ENCODE measurements at regions not wholly inside any gene's neighbourhood (a gene's known extent, or its start where the extent isn't known, plus 50 kb on each side); places are given as distances from the start of the nearest gene placed in this dataset.

DNA sequence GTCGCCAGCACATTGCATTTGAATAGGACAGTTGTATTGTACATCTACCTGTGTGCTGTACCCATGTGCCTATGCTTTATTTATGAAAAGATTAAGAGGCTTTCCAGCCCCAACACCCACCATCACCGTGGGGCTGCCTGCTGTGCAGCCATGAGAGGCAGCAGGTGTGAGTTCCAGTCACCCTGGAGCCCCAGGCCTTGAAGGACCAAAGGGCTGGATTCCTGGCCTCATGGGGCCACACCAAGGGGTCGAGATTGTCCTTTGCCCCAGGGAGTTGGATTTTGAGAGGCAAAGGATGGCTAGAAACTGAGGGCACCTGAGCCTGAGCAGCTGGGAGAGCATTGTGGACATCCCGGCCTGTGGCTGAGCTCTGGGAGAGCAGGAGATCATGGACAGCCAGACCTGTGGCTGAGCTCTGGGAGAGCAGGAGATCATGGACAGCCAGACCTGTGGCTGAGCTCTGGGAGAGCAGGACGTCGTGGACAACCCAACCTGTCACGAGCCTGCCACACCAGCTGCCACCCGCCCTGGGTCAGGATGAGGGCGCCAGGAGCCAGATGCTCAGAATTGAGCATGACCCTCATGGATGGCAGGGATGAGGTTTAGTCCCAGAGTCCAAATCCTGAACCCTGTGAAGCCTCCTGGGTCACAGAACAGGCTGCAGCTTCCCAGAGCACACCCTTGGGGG is 182.5 kb upstream of the RAB6C start:
- no peak for DNase-seq
- H3K4me3 ChIP-seq (ENCODE audit: low read length): no peak overlapping the region
- H3K27ac ChIP-seq (ENCODE audit: low read length): no peak overlapping the region
- H3K36me3 ChIP-seq (ENCODE audit: insufficient read depth, low read length): no peaks in the 10 kb centered on the region
- no peak overlapping the region for H2AFZ ChIP-seq (ENCODE audit: low read length)
- H3K27me3 ChIP-seq (ENCODE audit: low read length): no peaks in the 10 kb centered on the region
- H3K9ac ChIP-seq (ENCODE audit: low read length): no peak overlapping the region
- no peaks in the 10 kb centered on the region for H3K9me3 ChIP-seq (ENCODE audit: low read length)
- no peaks in the 10 kb centered on the region for H3K79me2 ChIP-seq (ENCODE audit: low read length)
- H3K9me2 ChIP-seq (replicated peaks; ENCODE audit: insufficient read depth, low read length): no peaks in the 10 kb centered on the region
- H3K4me1 ChIP-seq (ENCODE audit: low read length): no peaks in the 10 kb centered on the region
- no peak overlapping the region for H3K4me2 ChIP-seq (ENCODE audit: low read depth, low read length, poor library complexity, severe bottlenecking)
- no peaks in the 10 kb centered on the region for H4K20me1 ChIP-seq (ENCODE audit: insufficient read depth, low read depth, low read length)

DNA sequence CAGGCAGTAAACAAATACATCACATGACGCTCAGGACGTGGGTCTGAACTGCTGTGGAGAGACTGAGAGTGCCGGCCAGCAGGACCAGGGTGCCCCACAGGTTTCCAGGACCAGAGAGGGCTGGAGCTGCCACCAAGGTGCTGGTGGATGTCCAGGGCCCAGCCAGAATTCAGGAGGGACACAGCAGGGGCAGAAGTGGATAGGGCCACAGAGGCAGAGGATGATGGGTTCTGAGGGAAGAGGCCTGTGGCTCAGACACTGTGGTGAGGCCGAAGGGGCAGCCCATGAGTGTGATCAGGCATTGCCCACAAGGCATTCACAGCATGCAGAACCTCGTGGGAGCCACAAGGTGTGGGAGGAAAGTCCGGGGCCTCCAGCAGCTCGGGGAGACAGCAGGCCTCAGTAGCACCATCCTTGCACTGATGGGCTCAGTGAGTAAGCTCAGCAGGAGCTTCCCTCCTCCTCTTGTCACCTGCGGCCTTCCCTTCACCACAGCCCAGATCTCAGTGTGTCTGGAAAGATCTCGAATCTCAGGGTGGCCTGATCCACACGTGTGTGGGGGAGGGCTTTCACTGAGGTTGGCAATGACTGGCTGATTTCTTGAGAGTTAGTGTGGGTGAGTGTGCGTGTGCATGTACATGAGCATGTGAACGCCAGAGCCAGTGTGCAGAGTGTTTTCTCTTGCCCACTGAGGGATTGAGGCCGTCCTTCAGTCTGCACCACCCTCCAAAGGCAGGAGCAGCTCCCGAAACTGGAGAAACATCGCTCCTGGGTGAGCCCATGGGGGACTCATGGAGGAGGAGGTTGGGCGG is 181.8 kb upstream of the RAB6C start:
- Histone ChIP-seq H3K9ac (ENCODE audit: low read length) (no peak overlapping the region), H3K4me1 (ENCODE audit: low read length) (peaks cover under 1% of the 10 kb centered on the region)

GRCh38 chr2:129798301-129798581 is 181.2 kb upstream of the RAB6C start:
- no peaks in the 10 kb centered on the region for H3K27me3 ChIP-seq (ENCODE audit: low read length)
- H3K36me3 ChIP-seq (ENCODE audit: insufficient read depth, low read length): no peaks in the 10 kb centered on the region
- no peaks in the 10 kb centered on the region for H3K79me2 ChIP-seq (ENCODE audit: low read length)
- H3K9me3 ChIP-seq (ENCODE audit: low read length): no peaks in the 10 kb centered on the region
- H3K4me1 ChIP-seq (ENCODE audit: low read length): peaks cover 5% of the 10 kb centered on the region
- no peaks in the 10 kb centered on the region for H3K9me2 ChIP-seq (replicated peaks; ENCODE audit: insufficient read depth, low read length)
- DNase-seq: no peak
- H2AFZ ChIP-seq (ENCODE audit: low read length): no peak overlapping the region
- no peak overlapping the region for H3K4me3 ChIP-seq (ENCODE audit: low read length)
- no peak overlapping the region for H3K9ac ChIP-seq (ENCODE audit: low read length)
- H4K20me1 ChIP-seq (ENCODE audit: insufficient read depth, low read depth, low read length): no peaks in the 10 kb centered on the region
- H3K4me2 ChIP-seq (ENCODE audit: low read depth, low read length, poor library complexity, severe bottlenecking): no peak overlapping the region
- H3K27ac ChIP-seq (ENCODE audit: low read length): no peak overlapping the region

More for the DNA sequence above, 181.8 kb upstream of the RAB6C start:
- Histone ChIP-seq H4K20me1 (ENCODE audit: insufficient read depth, low read depth, low read length) (no peaks in the 10 kb centered on the region), H2AFZ (ENCODE audit: low read length) (no peak overlapping the region), H3K79me2 (ENCODE audit: low read length) (no peaks in the 10 kb centered on the region), H3K9me3 (ENCODE audit: low read length) (no peaks in the 10 kb centered on the region), H3K4me2 (ENCODE audit: low read depth, low read length, poor library complexity, severe bottlenecking) (no peak overlapping the region), H3K4me3 (ENCODE audit: low read length) (no peak overlapping the region), H3K36me3 (ENCODE audit: insufficient read depth, low read length) (no peaks in the 10 kb centered on the region), H3K27ac (ENCODE audit: low read length) (no peak overlapping the region), H3K27me3 (ENCODE audit: low read length) (no peaks in the 10 kb centered on the region), H3K9me2 (replicated peaks; ENCODE audit: insufficient read depth, low read length) (no peaks in the 10 kb centered on the region)
- DNase-seq: no peak

DNA sequence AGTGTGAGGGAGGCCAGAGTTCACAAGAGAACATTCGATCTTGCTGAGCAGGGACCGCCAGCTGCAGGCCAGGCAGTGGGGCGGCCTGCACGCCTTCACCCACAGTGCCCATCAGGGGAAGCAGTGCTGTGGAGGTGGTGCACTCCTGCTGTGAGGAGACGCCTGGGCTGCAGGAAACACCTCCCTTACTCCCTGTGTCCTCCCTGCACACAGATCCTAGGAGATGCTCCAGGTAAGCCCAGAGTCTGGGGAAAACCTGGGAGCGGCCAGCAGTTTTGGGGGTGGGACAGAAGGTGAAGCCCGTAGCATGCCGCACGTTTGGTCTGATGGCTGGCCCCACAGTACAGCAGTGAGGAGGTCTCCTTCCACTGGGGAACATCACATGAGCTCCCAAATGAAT is 180.8 kb upstream of the RAB6C start:
- H2AFZ ChIP-seq (ENCODE audit: low read length): no peak overlapping the region
- no peaks in the 10 kb centered on the region for H4K20me1 ChIP-seq (ENCODE audit: insufficient read depth, low read depth, low read length)
- H3K27ac ChIP-seq (ENCODE audit: low read length): no peak overlapping the region
- no peaks in the 10 kb centered on the region for H3K9me2 ChIP-seq (replicated peaks; ENCODE audit: insufficient read depth, low read length)
- H3K9me3 ChIP-seq (ENCODE audit: low read length): no peaks in the 10 kb centered on the region
- no peaks in the 10 kb centered on the region for H3K36me3 ChIP-seq (ENCODE audit: insufficient read depth, low read length)
- H3K4me2 ChIP-seq (ENCODE audit: low read depth, low read length, poor library complexity, severe bottlenecking): no peak overlapping the region
- H3K79me2 ChIP-seq (ENCODE audit: low read length): no peaks in the 10 kb centered on the region
- no peaks in the 10 kb centered on the region for H3K27me3 ChIP-seq (ENCODE audit: low read length)
- no peak overlapping the region for H3K9ac ChIP-seq (ENCODE audit: low read length)
- no peak for DNase-seq
- peaks cover 5% of the 10 kb centered on the region for H3K4me1 ChIP-seq (ENCODE audit: low read length)
- H3K4me3 ChIP-seq (ENCODE audit: low read length): no peak overlapping the region

- no peak for DNase-seq
- Histone ChIP-seq H4K20me1 (ENCODE audit: insufficient read depth, low read depth, low read length) (no peaks in the 10 kb centered on the region), H3K9me2 (replicated peaks; ENCODE audit: insufficient read depth, low read length) (no peaks in the 10 kb centered on the region), H3K9me3 (ENCODE audit: low read length) (no peaks in the 10 kb centered on the region), H3K27ac (ENCODE audit: low read length) (no peak overlapping the region), H3K9ac (ENCODE audit: low read length) (no peak overlapping the region), H3K4me3 (ENCODE audit: low read length) (no peak overlapping the region), H2AFZ (ENCODE audit: low read length) (no peak overlapping the region), H3K36me3 (ENCODE audit: insufficient read depth, low read length) (no peaks in the 10 kb centered on the region), H3K79me2 (ENCODE audit: low read length) (no peaks in the 10 kb centered on the region), H3K27me3 (ENCODE audit: low read length) (no peaks in the 10 kb centered on the region), H3K4me2 (ENCODE audit: low read depth, low read length, poor library complexity, severe bottlenecking) (no peak overlapping the region), H3K4me1 (ENCODE audit: low read length) (peaks cover 5% of the 10 kb centered on the region)
Observed at GRCh38 chr2:129799036-129799958, 180.2 kb upstream of the RAB6C start.

GRCh38 chr2:129800285-129800684 is 179.2 kb upstream of the RAB6C start:
- Histone ChIP-seq H3K4me2 (ENCODE audit: low read depth, low read length, poor library complexity, severe bottlenecking) (no peak overlapping the region), H3K79me2 (ENCODE audit: low read length) (no peaks in the 10 kb centered on the region), H3K4me3 (ENCODE audit: low read length) (no peak overlapping the region), H3K9me3 (ENCODE audit: low read length) (no peaks in the 10 kb centered on the region), H3K4me1 (ENCODE audit: low read length) (peaks cover 5% of the 10 kb centered on the region), H4K20me1 (ENCODE audit: insufficient read depth, low read depth, low read length) (no peaks in the 10 kb centered on the region), H3K9me2 (replicated peaks; ENCODE audit: insufficient read depth, low read length) (no peaks in the 10 kb centered on the region), H2AFZ (ENCODE audit: low read length) (no peak overlapping the region), H3K27me3 (ENCODE audit: low read length) (no peaks in the 10 kb centered on the region), H3K27ac (ENCODE audit: low read length) (no peak overlapping the region), H3K36me3 (ENCODE audit: insufficient read depth, low read length) (no peaks in the 10 kb centered on the region), H3K9ac (ENCODE audit: low read length) (no peak overlapping the region)
- no peak for DNase-seq

DNA sequence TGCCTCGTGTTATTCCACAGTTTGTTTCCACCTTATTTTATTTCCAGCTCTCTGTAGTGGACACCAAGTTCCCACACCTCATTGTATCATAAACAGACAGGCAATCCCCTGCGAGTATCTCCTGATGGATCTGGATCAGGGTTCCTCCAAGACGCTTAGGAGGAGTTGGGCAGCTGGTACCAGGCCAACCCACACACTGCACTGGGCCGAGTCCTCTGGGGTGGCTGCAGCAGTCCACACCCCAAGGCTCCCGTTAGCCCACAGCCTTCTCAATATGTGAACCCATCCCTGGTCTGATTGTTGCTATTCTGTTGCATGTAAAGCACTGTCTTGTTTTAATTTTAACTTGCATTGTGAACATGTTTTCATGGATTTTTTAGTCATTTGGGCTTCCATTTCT is 178.8 kb upstream of the RAB6C start:
- H2AFZ ChIP-seq (ENCODE audit: low read length): no peak overlapping the region
- DNase-seq: no peak
- H3K4me1 ChIP-seq (ENCODE audit: low read length): peaks cover 5% of the 10 kb centered on the region
- no peak overlapping the region for H3K9ac ChIP-seq (ENCODE audit: low read length)
- no peaks in the 10 kb centered on the region for H3K27me3 ChIP-seq (ENCODE audit: low read length)
- H3K4me3 ChIP-seq (ENCODE audit: low read length): no peak overlapping the region
- H3K9me3 ChIP-seq (ENCODE audit: low read length): no peaks in the 10 kb centered on the region
- no peaks in the 10 kb centered on the region for H3K79me2 ChIP-seq (ENCODE audit: low read length)
- no peaks in the 10 kb centered on the region for H4K20me1 ChIP-seq (ENCODE audit: insufficient read depth, low read depth, low read length)
- H3K27ac ChIP-seq (ENCODE audit: low read length): no peak overlapping the region
- H3K36me3 ChIP-seq (ENCODE audit: insufficient read depth, low read length): no peaks in the 10 kb centered on the region
- no peaks in the 10 kb centered on the region for H3K9me2 ChIP-seq (replicated peaks; ENCODE audit: insufficient read depth, low read length)
- H3K4me2 ChIP-seq (ENCODE audit: low read depth, low read length, poor library complexity, severe bottlenecking): no peak overlapping the region

- no peaks in the 10 kb centered on the region for H4K20me1 ChIP-seq (ENCODE audit: insufficient read depth, low read depth, low read length)
- DNase-seq: no peak
- no peak overlapping the region for H3K4me3 ChIP-seq (ENCODE audit: low read length)
- peaks cover 6% of the 10 kb centered on the region for H3K4me1 ChIP-seq (ENCODE audit: low read length)
- no peaks in the 10 kb centered on the region for H3K27me3 ChIP-seq (ENCODE audit: low read length)
- H3K36me3 ChIP-seq (ENCODE audit: insufficient read depth, low read length): no peaks in the 10 kb centered on the region
- no peaks in the 10 kb centered on the region for H3K9me2 ChIP-seq (replicated peaks; ENCODE audit: insufficient read depth, low read length)
- no peak overlapping the region for H3K9ac ChIP-seq (ENCODE audit: low read length)
- no peaks in the 10 kb centered on the region for H3K79me2 ChIP-seq (ENCODE audit: low read length)
- no peak overlapping the region for H2AFZ ChIP-seq (ENCODE audit: low read length)
- no peaks in the 10 kb centered on the region for H3K9me3 ChIP-seq (ENCODE audit: low read length)
- no peak overlapping the region for H3K27ac ChIP-seq (ENCODE audit: low read length)
- H3K4me2 ChIP-seq (ENCODE audit: low read depth, low read length, poor library complexity, severe bottlenecking): no peak overlapping the region
Observed at GRCh38 chr2:129801575-129801974, 177.9 kb upstream of the RAB6C start.
